ENCODE measurements at regions not wholly inside any gene's neighbourhood (a gene's known extent, or its start where the extent isn't known, plus 50 kb on each side); places are given as distances from the start of the nearest gene placed in this dataset.

DNA sequence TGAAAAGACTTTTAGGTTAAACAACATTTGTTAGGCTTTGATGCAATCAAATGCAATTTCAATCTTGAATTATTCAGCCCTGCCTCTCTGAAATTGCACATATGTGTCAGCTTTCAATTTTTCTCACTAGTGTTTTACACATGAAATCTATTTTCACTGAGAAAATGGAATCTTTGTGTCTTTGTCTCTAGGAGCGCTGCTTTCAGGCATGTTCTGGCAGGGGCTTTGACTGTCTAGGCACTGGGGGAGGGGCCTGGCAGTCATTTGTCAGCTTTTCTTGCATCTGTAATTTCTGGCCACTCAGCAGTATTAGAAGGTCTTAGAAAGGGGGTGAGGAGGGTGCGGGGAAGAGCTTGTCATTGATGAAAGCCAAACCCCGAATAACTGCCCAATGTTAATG is 264.4 kb downstream of the PTPRC start:
- Histone ChIP-seq H3K36me3 (ENCODE audit: low read depth) (peaks cover 36% of the 10 kb centered on the region), H3K27me3 (ENCODE audit: insufficient read depth, poor library complexity, severe bottlenecking) (no peaks in the 10 kb centered on the region), H3K9me3 (ENCODE audit: severe bottlenecking) (no peaks in the 10 kb centered on the region), H3K27ac (ENCODE audit: poor library complexity, severe bottlenecking) (peak overlapping the region; percentile 55), H3K4me3 (ENCODE audit: severe bottlenecking) (no peak overlapping the region), H3K4me1 (ENCODE audit: insufficient read depth, poor library complexity, severe bottlenecking) (peaks cover 43% of the 10 kb centered on the region)
- peak; percentile 59; the same call in 2 of the 3 replicates for ATAC-seq (ENCODE audit: low read depth)
- DNase-seq (ENCODE audit: low spot score), result no peak
- no peak for TF ChIP-seq CTCF (IDR thresholded peaks at IDR 0.05; ENCODE audit: poor library complexity, severe bottlenecking)

GRCh38 chr1:198903621-198904020 is 264.8 kb downstream of the PTPRC start:
- Histone ChIP-seq H3K4me1 (ENCODE audit: insufficient read depth, poor library complexity, severe bottlenecking) (peaks cover 43% of the 10 kb centered on the region), H3K27me3 (ENCODE audit: insufficient read depth, poor library complexity, severe bottlenecking) (no peaks in the 10 kb centered on the region), H3K4me3 (ENCODE audit: severe bottlenecking) (no peak overlapping the region), H3K9me3 (ENCODE audit: severe bottlenecking) (no peaks in the 10 kb centered on the region), H3K27ac (ENCODE audit: poor library complexity, severe bottlenecking) (peak overlapping the region; percentile 55), H3K36me3 (ENCODE audit: low read depth) (peaks cover 35% of the 10 kb centered on the region)
- ATAC-seq (ENCODE audit: low read depth), result no peak
- no peak for TF ChIP-seq CTCF (IDR thresholded peaks at IDR 0.05; ENCODE audit: poor library complexity, severe bottlenecking)
- DNase-seq (ENCODE audit: low spot score), result no peak

GRCh38 chr1:198904321-198904720 is 265.5 kb downstream of the PTPRC start:
- ATAC-seq (ENCODE audit: low read depth) (peak; percentile 68), DNase-seq (ENCODE audit: low spot score) (no peak)
- Histone ChIP-seq H3K27me3 (ENCODE audit: insufficient read depth, poor library complexity, severe bottlenecking) (no peaks in the 10 kb centered on the region), H3K4me3 (ENCODE audit: severe bottlenecking) (no peak overlapping the region), H3K27ac (ENCODE audit: poor library complexity, severe bottlenecking) (peak overlapping the region; percentile 55), H3K36me3 (ENCODE audit: low read depth) (peaks cover 28% of the 10 kb centered on the region), H3K4me1 (ENCODE audit: insufficient read depth, poor library complexity, severe bottlenecking) (peaks cover 43% of the 10 kb centered on the region), H3K9me3 (ENCODE audit: severe bottlenecking) (no peaks in the 10 kb centered on the region)
- no peak for TF ChIP-seq CTCF (IDR thresholded peaks at IDR 0.05; ENCODE audit: poor library complexity, severe bottlenecking)

DNA sequence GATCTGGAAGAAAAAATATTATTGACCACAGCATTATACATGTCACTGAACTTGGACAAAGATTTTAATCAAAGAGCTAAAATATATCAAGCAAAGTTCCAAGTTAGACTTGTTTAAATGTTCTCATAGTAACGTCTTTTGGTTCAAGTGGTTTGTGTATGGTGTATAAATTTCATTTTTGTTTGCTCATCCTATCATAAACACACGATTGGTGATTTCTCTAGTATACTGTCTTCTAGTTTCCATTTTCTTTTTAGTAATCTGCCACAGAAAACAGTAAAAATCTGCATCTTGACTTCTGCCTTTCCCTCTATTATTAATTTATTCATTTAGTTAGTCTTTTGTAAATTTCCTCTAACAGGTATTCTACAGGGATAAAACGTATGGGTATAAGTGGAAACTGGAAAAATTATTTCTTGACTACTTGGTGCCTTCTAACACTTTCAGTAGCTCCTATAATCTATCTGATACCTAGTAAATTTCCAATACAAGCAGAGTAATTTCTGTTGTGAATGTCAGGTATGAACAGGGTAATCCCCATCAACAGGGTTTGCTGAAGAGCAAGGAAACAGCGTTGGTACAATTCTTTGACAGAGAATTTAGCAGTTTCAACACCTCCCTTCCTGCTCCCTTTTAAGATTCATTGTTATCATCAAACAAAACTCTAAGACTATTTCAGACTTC is 268.0 kb downstream of the PTPRC start:
- H3K27ac ChIP-seq (ENCODE audit: poor library complexity, severe bottlenecking), result peak overlapping the region; percentile 5
- no peak for TF ChIP-seq CTCF (IDR thresholded peaks at IDR 0.05; ENCODE audit: poor library complexity, severe bottlenecking)

GRCh38 chr1:198907423-198907746 is 268.5 kb downstream of the PTPRC start:
- H3K9me3 ChIP-seq (ENCODE audit: severe bottlenecking), result no peaks in the 10 kb centered on the region
- no peak for DNase-seq (ENCODE audit: low spot score)
- no peak for TF ChIP-seq CTCF (IDR thresholded peaks at IDR 0.05; ENCODE audit: poor library complexity, severe bottlenecking)
- no peak overlapping the region for H3K4me3 ChIP-seq (ENCODE audit: severe bottlenecking)
- H3K36me3 ChIP-seq (ENCODE audit: low read depth), result peaks cover 9% of the 10 kb centered on the region; the same call in 1 of the 2 replicates
- ATAC-seq (ENCODE audit: low read depth), result no peak
- H3K27me3 ChIP-seq (ENCODE audit: insufficient read depth, poor library complexity, severe bottlenecking), result no peaks in the 10 kb centered on the region
- H3K27ac ChIP-seq (ENCODE audit: poor library complexity, severe bottlenecking), result peak overlapping the region; percentile 5
- peaks cover 48% of the 10 kb centered on the region for H3K4me1 ChIP-seq (ENCODE audit: insufficient read depth, poor library complexity, severe bottlenecking)

More for the DNA sequence above, 268.0 kb downstream of the PTPRC start:
- Histone ChIP-seq H3K4me1 (ENCODE audit: insufficient read depth, poor library complexity, severe bottlenecking) (peaks cover 49% of the 10 kb centered on the region), H3K36me3 (ENCODE audit: low read depth) (peaks cover 13% of the 10 kb centered on the region; the same call in 1 of the 2 replicates), H3K9me3 (ENCODE audit: severe bottlenecking) (no peaks in the 10 kb centered on the region), H3K4me3 (ENCODE audit: severe bottlenecking) (no peak overlapping the region), H3K27me3 (ENCODE audit: insufficient read depth, poor library complexity, severe bottlenecking) (no peaks in the 10 kb centered on the region)
- ATAC-seq (ENCODE audit: low read depth), result no peak
- DNase-seq (ENCODE audit: low spot score), result no peak
